ENCODE measurements at regions not wholly inside any gene's neighbourhood (a gene's known extent, or its start where the extent isn't known, plus 50 kb on each side); places are given as distances from the start of the nearest gene placed in this dataset.

- no peak for TF ChIP-seq CTCF (IDR thresholded peaks at IDR 0.05; ENCODE audit: low read depth, low read length, missing control alignments)
- no peak for DNase-seq (ENCODE audit: low read depth)
- in situ Hi-C loops (cut with HindIII; ENCODE audit: low sequenced_read_pairs), result no loop called here
- H3K4me3 ChIP-seq (ENCODE audit: low read depth, low read length), result no peak overlapping the region
These were observed 1214.9 kb downstream of the PLA2G4A start for GRCh38 chr1:188043536-188044245.

GRCh38 chr1:188050250-188050649, 1221.5 kb downstream of the PLA2G4A start:
- no peak for TF ChIP-seq CTCF (IDR thresholded peaks at IDR 0.05; ENCODE audit: low read depth, low read length, missing control alignments)
- in situ Hi-C loops (cut with HindIII; ENCODE audit: low sequenced_read_pairs), result no loop called here
- DNase-seq (ENCODE audit: low read depth), result no peak
- no peak overlapping the region for H3K4me3 ChIP-seq (ENCODE audit: low read depth, low read length)

GRCh38 chr1:188056011-188056410, 1227.3 kb downstream of the PLA2G4A start:
- no peak for DNase-seq (ENCODE audit: low read depth)
- no peak for TF ChIP-seq CTCF (IDR thresholded peaks at IDR 0.05; ENCODE audit: low read depth, low read length, missing control alignments)
- H3K4me3 ChIP-seq (ENCODE audit: low read depth, low read length), result no peak overlapping the region
- in situ Hi-C loops (cut with HindIII; ENCODE audit: low sequenced_read_pairs), result no loop called here

GRCh38 chr1:188058801-188059200, 1230.1 kb downstream of the PLA2G4A start:
- no peak for TF ChIP-seq CTCF (IDR thresholded peaks at IDR 0.05; ENCODE audit: low read depth, low read length, missing control alignments)
- in situ Hi-C loops (cut with HindIII; ENCODE audit: low sequenced_read_pairs), result no loop called here
- no peak overlapping the region for H3K4me3 ChIP-seq (ENCODE audit: low read depth, low read length)

GRCh38 chr1:188061881-188062280, 1233.1 kb downstream of the PLA2G4A start:
- in situ Hi-C loops (cut with HindIII; ENCODE audit: low sequenced_read_pairs), result no loop called here
- H3K4me3 ChIP-seq (ENCODE audit: low read depth, low read length), result no peak overlapping the region
- no peak for TF ChIP-seq CTCF (IDR thresholded peaks at IDR 0.05; ENCODE audit: low read depth, low read length, missing control alignments)
- DNase-seq (ENCODE audit: low read depth), result no peak

More at GRCh38 chr1:188058801-188059200, 1230.1 kb downstream of the PLA2G4A start:
- no peak for DNase-seq (ENCODE audit: low read depth)

- in situ Hi-C loops (cut with HindIII; ENCODE audit: low sequenced_read_pairs), result no loop called here
- H3K4me3 ChIP-seq (ENCODE audit: low read depth, low read length), result no peak overlapping the region
- no peak for DNase-seq (ENCODE audit: low read depth)
- TF ChIP-seq CTCF (IDR thresholded peaks at IDR 0.05; ENCODE audit: low read depth, low read length, missing control alignments), result no peak
These were observed 1233.7 kb downstream of the PLA2G4A start for GRCh38 chr1:188062456-188062855.
